ENCODE measurements at regions not wholly inside any gene's neighbourhood (a gene's known extent, or its start where the extent isn't known, plus 50 kb on each side); places are given as distances from the start of the nearest gene placed in this dataset.

DNA sequence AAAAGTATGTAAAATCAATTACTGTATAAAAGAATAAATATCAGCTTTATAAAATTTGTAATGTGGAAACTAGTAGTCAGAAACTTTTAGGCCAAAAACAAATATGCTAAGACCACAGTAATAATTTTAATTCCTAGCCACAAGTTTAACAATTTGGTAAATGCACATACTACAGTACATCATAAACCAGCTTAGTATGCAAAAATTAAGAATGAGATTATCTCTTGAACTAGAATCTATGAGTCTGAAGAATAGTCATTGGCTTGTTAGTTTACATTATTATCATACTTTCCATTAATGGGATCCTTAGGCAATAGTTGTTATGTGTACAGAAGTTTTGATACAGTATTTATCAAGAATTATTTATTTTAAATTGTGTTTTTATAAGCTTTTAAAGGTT lies 491.9 kb upstream of the FSIP2 start:
- no peaks in the 10 kb centered on the region for H3K4me1 ChIP-seq
- DNase-seq (no peak), ATAC-seq (no peak)
- H3K27ac ChIP-seq = no peak overlapping the region
- H3K9me3 ChIP-seq = no peaks in the 10 kb centered on the region
- H3K27me3 ChIP-seq = no peaks in the 10 kb centered on the region
- TF ChIP-seq, protein P1, sequence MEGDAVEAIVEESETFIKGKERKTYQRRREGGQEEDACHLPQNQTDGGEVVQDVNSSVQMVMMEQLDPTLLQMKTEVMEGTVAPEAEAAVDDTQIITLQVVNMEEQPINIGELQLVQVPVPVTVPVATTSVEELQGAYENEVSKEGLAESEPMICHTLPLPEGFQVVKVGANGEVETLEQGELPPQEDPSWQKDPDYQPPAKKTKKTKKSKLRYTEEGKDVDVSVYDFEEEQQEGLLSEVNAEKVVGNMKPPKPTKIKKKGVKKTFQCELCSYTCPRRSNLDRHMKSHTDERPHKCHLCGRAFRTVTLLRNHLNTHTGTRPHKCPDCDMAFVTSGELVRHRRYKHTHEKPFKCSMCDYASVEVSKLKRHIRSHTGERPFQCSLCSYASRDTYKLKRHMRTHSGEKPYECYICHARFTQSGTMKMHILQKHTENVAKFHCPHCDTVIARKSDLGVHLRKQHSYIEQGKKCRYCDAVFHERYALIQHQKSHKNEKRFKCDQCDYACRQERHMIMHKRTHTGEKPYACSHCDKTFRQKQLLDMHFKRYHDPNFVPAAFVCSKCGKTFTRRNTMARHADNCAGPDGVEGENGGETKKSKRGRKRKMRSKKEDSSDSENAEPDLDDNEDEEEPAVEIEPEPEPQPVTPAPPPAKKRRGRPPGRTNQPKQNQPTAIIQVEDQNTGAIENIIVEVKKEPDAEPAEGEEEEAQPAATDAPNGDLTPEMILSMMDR (IDR thresholded peaks at IDR 0.05) = no peak
- TF ChIP-seq POLR2A (IDR thresholded peaks at IDR 0.05) = no peak
- intact Hi-C loops (cut with DNase I) = no loop called here
- no peak overlapping the region for H3K4me3 ChIP-seq
- no peaks in the 10 kb centered on the region for H3K36me3 ChIP-seq

DNA sequence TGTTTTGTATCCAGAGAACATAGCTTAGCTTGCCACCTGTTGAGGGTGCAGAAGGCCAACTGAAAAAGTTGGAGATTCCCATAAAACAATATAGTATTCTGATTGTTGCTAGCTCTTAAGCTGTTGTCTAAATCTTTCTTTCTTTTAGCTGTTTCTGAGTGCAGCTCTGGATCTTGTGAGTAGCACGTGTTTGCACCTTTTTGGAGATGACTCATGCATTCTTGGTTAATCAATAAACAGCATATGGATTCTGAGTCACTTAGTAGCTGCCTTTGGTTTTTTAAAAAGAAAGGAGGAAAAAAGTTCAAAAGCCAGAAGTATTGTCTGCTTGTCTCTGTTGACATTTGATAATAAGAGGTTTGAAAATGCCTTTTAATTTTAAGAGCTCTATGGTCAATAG lies 483.0 kb upstream of the FSIP2 start:
- Histone ChIP-seq H3K9me3 (no peaks in the 10 kb centered on the region), H3K27ac (no peak overlapping the region), H3K4me3 (no peak overlapping the region), H3K36me3 (no peaks in the 10 kb centered on the region), H3K4me1 (no peaks in the 10 kb centered on the region), H3K27me3 (no peaks in the 10 kb centered on the region)
- no peak for DNase-seq
- TF ChIP-seq POLR2A (IDR thresholded peaks at IDR 0.05) = no peak
- TF ChIP-seq, protein P1 (IDR thresholded peaks at IDR 0.05) = no peak
- ATAC-seq = no peak
- intact Hi-C loops (cut with DNase I) = no loop called here
- 41 to 50% (median 43%) methylated on average over 1 of the region's 1 CpG for WGBS, 4 donors

DNA sequence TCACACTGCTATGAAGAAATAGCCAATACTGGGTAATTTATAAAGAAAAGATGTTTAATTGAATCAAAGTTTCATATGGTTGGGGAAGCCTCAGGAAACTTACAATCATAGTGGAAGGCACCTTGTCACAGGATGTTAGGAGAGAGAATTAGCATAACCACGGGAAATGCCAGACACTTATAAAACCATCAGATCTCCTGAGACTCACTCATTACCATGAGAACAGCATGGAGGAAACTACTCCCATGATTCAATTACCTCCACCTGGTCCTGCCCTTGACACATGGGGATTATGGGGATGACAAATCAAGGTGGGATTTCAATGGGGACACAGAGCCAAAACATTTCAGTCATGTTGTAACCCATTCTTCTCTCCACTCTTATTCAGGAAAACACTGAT lies 472.9 kb upstream of the FSIP2 start:
- intact Hi-C loops (cut with DNase I) = no loop called here
- Histone ChIP-seq H3K4me1 (no peaks in the 10 kb centered on the region), H3K4me3 (no peak overlapping the region), H3K27me3 (no peaks in the 10 kb centered on the region), H3K27ac (no peak overlapping the region), H3K9me3 (no peaks in the 10 kb centered on the region), H3K36me3 (no peaks in the 10 kb centered on the region)
- DNase-seq = no peak
- 58 to 88% (median 71%) methylated on average over 1 of the region's 1 CpG for WGBS, 4 donors
- ATAC-seq = no peak
- no peak for TF ChIP-seq POLR2A (IDR thresholded peaks at IDR 0.05)
- TF ChIP-seq, protein P1 (IDR thresholded peaks at IDR 0.05) = no peak

DNA sequence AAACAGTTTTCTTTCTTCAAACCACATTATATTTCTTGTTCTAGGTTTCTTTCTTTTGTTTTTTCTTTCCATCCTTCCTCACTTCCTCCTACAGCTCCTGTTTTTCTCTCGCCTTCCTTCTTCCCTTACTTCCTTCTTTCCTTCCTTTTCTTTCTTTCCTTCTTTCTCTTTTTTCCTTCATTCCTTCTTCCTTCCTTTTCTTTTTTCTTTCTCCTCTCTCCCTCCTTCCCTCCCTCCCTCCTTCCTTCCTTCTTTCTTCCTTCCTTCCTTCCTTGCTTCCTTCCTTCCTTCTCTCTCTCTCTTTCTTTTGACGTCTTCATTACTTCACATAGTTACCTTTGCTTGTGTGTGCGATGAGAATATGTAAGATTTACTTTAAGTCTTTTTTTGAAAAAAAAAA lies 470.0 kb upstream of the FSIP2 start:
- Histone ChIP-seq H3K27ac (no peak overlapping the region), H3K4me3 (no peak overlapping the region), H3K9me3 (no peaks in the 10 kb centered on the region), H3K4me1 (no peaks in the 10 kb centered on the region), H3K36me3 (no peaks in the 10 kb centered on the region), H3K27me3 (no peaks in the 10 kb centered on the region)
- no peak for DNase-seq
- TF ChIP-seq, protein P1 (IDR thresholded peaks at IDR 0.05) = no peak
- no peak for TF ChIP-seq POLR2A (IDR thresholded peaks at IDR 0.05)
- 78 to 84% (median 81%) methylated on average over 3 of the region's 3 CpGs for WGBS, 4 donors
- no peak for ATAC-seq
- intact Hi-C loops (cut with DNase I) = no loop called here
